ENCODE measurements at regions not wholly inside any gene's neighbourhood (a gene's known extent, or its start where the extent isn't known, plus 50 kb on each side); places are given as distances from the start of the nearest gene placed in this dataset.

- Histone ChIP-seq H3K9me3 (ENCODE audit: control insufficient read depth, insufficient read depth, low read length) (no peaks in the 10 kb centered on the region), H3K27me3 (ENCODE audit: control insufficient read depth, insufficient read depth, low read length) (no peaks in the 10 kb centered on the region), H4K8ac (ENCODE audit: low read depth in 2 of 2, low read length in 2 of 2) (no peak overlapping the region), H3K79me1 (ENCODE audit: low read depth in 1 of 2, low read length in 2 of 2) (no peaks in the 10 kb centered on the region), H2BK20ac (ENCODE audit: low read depth, low read length) (no peak overlapping the region), H3K23ac (ENCODE audit: low read depth, low read length) (no peak overlapping the region), H3K4me3 (ENCODE audit: insufficient read depth, low read depth, low read length) (no peak overlapping the region), H2BK15ac (ENCODE audit: low read depth, low read length) (no peak overlapping the region), H3K18ac (ENCODE audit: low read depth, low read length) (no peak overlapping the region), H4K5ac (ENCODE audit: low read depth, low read length) (no peak overlapping the region), H3K4me2 (ENCODE audit: low read depth, low read length) (no peak overlapping the region), H3K9me1 (ENCODE audit: insufficient read depth, low read length) (no peaks in the 10 kb centered on the region), H4K91ac (ENCODE audit: insufficient read depth, low read depth, low read length) (no peak overlapping the region), H3K36me3 (ENCODE audit: control insufficient read depth, insufficient read depth, low read length) (no peaks in the 10 kb centered on the region), H2AK9ac (replicated peaks; ENCODE audit: low read depth, low read length, poor library complexity) (no peak overlapping the region), H3K4me1 (ENCODE audit: control insufficient read depth, insufficient read depth, low read length) (no peaks in the 10 kb centered on the region), H3K27ac (ENCODE audit: insufficient read depth, low read length) (no peak overlapping the region), H3K56ac (ENCODE audit: extremely low read depth, insufficient read depth, low read length) (no peak overlapping the region), H2AFZ (replicated peaks; ENCODE audit: low read length, poor library complexity) (no peak overlapping the region), H3K4ac (ENCODE audit: low read depth, low read length) (no peak overlapping the region), H4K20me1 (ENCODE audit: insufficient read depth, low read length) (no peaks in the 10 kb centered on the region), H2BK120ac (ENCODE audit: low read depth, low read length) (no peak overlapping the region), H3K9ac (ENCODE audit: low read depth, low read length) (no peak overlapping the region), H2AK5ac (ENCODE audit: low read depth, low read length) (no peak overlapping the region), H3K14ac (replicated peaks; ENCODE audit: low read depth, low read length) (no peak overlapping the region), H2BK5ac (ENCODE audit: low read depth, low read length, poor library complexity, severe bottlenecking) (no peak overlapping the region)
- in situ Hi-C loops (cut with MboI; ENCODE audit: low sequenced_read_pairs) (no loop called here), intact Hi-C loops (cut with micrococcal nuclease) (no loop called here), dilution Hi-C loops (cut with HindIII; ENCODE audit: low sequenced_read_pairs, unreplicated experiment) (no loop called here)
- no TSS peak for BruUV-seq (replicated peaks)
- TF ChIP-seq RAD21 (IDR thresholded peaks at IDR 0.05; ENCODE audit: low read length): no peak
- no peak for TF ChIP-seq MAFK (IDR thresholded peaks at IDR 0.05; ENCODE audit: low read depth, low read length)
- TF ChIP-seq SMC3 (IDR thresholded peaks at IDR 0.05; ENCODE audit: low read depth, low read length): no peak
- TF ChIP-seq RFX5 (IDR thresholded peaks at IDR 0.05; ENCODE audit: low read depth, low read length): no peak
- no peak for TF ChIP-seq CTCF (conservative IDR thresholded peaks at IDR 0.05; ENCODE audit: low read depth, low read length)
- no peak for TF ChIP-seq NFE2L2 (IDR thresholded peaks at IDR 0.05; ENCODE audit: low read depth, low read length)
- no peak for TF ChIP-seq POLR2A (IDR thresholded peaks at IDR 0.05; ENCODE audit: low read depth, low read length)
- no CpG with 5 or more reads among the region's 1 CpG for WGBS, 2 experiments (ENCODE audit: extremely low coverage in 2 of 2, insufficient read length in 1 of 2)
- ChIA-PET POLR2A (ENCODE audit: unreplicated experiment) (no interaction called here), CTCF (no interaction called here)
- DNase-seq (no peak), ATAC-seq (ENCODE audit: low read depth) (no peak)
Observed at GRCh38 chr7:26447116-26447515, 155.5 kb downstream of the SNX10 start.
